IMR-90 (cell line): ENCODE measurements at regions not wholly inside any gene's neighbourhood (a gene's known extent, or its start where the extent isn't known, plus 50 kb on each side); places are given as distances from the start of the nearest gene placed in this dataset.

Experiments
- ATAC-seq: fragments of 200-7000 bp; cut with Tn5 transposase; 2 replicates; pipeline ENCODE4 v1.9.1; 2020; ENCODE audit warnings: low read depth, mild to moderate bottlenecking, moderate library complexity
- BruUV-seq: library from RNA; stranded (reverse); fragments of 400-500 nt; replicated peaks from 2 replicates; lab custom pipeline; 2021; lab: Mats Ljungman, UMichigan
- CTCF ChIA-PET: fragments of 300-600 bp; formaldehyde crosslinking; extraction: SDS; loops from one replicate; lab custom pipeline; 2021; ENCODE audit warnings: antibody characterized with exemption; lab: Yijun Ruan, JAX
- POLR2A ChIA-PET: fragments of 300-600 bp; sonication (Branson Sonifier 250); formaldehyde crosslinking; loops from one replicate; lab custom pipeline; 2022; ENCODE audit warnings: antibody characterized with exemption; ENCODE audit not compliant: unreplicated experiment; lab: Charles Lee
- DNase-seq: peaks from one replicate; pipeline ENCODE4 v3.0.0; 2013
- H2AFZ ChIP-seq: replicated peaks from 2 replicates; pipeline ENCODE3; 2013; ENCODE audit warnings: low read length, mild to moderate bottlenecking; ENCODE audit not compliant: poor library complexity
- H2AK5ac ChIP-seq: 2 replicates; pipeline ENCODE4 v1.6.1; 2013; ENCODE audit warnings: low read depth, low read length, inconsistent platforms
- H2AK9ac ChIP-seq: replicated peaks from 2 replicates; pipeline ENCODE3; 2013; ENCODE audit warnings: mild to moderate bottlenecking, low read depth, low read length, moderate library complexity; ENCODE audit not compliant: poor library complexity
- H2BK120ac ChIP-seq: 2 replicates; pipeline ENCODE4 v1.6.1; 2013; ENCODE audit warnings: low read depth, low read length, inconsistent platforms
- H2BK15ac ChIP-seq: 3 replicates; pipeline ENCODE4 v1.6.1; 2013; ENCODE audit warnings: low read depth, low read length, inconsistent platforms
- H2BK20ac ChIP-seq: 2 replicates; pipeline ENCODE4 v1.6.1; 2013; ENCODE audit warnings: low read depth, mild to moderate bottlenecking, inconsistent platforms, low read length, moderate library complexity
- H2BK5ac ChIP-seq: 2 replicates; pipeline ENCODE4 v1.6.1; 2013; ENCODE audit warnings: mild to moderate bottlenecking, low read depth, low read length, inconsistent platforms; ENCODE audit not compliant: poor library complexity, severe bottlenecking
- H3K14ac ChIP-seq: replicated peaks from 2 replicates; pipeline ENCODE4 v1.6.1; 2013; ENCODE audit warnings: low read depth, low read length, inconsistent platforms
- H3K18ac ChIP-seq: 2 replicates; pipeline ENCODE4 v1.6.1; 2013; ENCODE audit warnings: low read depth, low read length, control low read depth
- H3K23ac ChIP-seq: 2 replicates; pipeline ENCODE4 v1.6.1; 2013; ENCODE audit warnings: low read depth, low read length, inconsistent platforms
- H3K27ac ChIP-seq: 2 replicates; pipeline ENCODE4 v1.5.1; 2013; ENCODE audit warnings: mild to moderate bottlenecking, control low read depth, low read length; ENCODE audit not compliant: insufficient read depth
- H3K27me3 ChIP-seq: 2 replicates; pipeline ENCODE4 v1.6.1; 2013; ENCODE audit warnings: low read length; ENCODE audit not compliant: control insufficient read depth, insufficient read depth
- H3K36me3 ChIP-seq: 2 replicates; pipeline ENCODE4 v1.6.1; 2013; ENCODE audit warnings: low read length, mixed read lengths; ENCODE audit not compliant: control insufficient read depth, insufficient read depth
- H3K4ac ChIP-seq: 2 replicates; pipeline ENCODE4 v1.6.1; 2013; ENCODE audit warnings: low read depth, low read length, inconsistent platforms
- H3K4me1 ChIP-seq: 2 replicates; pipeline ENCODE4 v1.6.1; 2013; ENCODE audit warnings: low read length, mixed read lengths; ENCODE audit not compliant: control insufficient read depth, insufficient read depth
- H3K4me2 ChIP-seq: 2 replicates; pipeline ENCODE4 v1.6.1; 2013; ENCODE audit warnings: low read depth, mild to moderate bottlenecking, control low read depth, low read length, moderate library complexity
- H3K4me3 ChIP-seq: 2 replicates; pipeline ENCODE4 v1.5.1; 2013; ENCODE audit warnings: low read depth, mild to moderate bottlenecking, control low read depth, low read length, moderate library complexity; ENCODE audit not compliant: insufficient read depth
- H3K56ac ChIP-seq: 2 replicates; pipeline ENCODE4 v1.6.1; 2013; ENCODE audit warnings: low read length, inconsistent platforms; ENCODE audit not compliant: insufficient read depth; ENCODE audit errors: extremely low read depth
- H3K79me1 ChIP-seq, 2 experiments: 2 replicates each; pipeline ENCODE4 v1.6.1; 2013; ENCODE audit warnings: low read length in 2 of 2, inconsistent platforms in 1 of 2, low read depth in 1 of 2
- H3K9ac ChIP-seq: 2 replicates; pipeline ENCODE4 v1.6.1; 2013; ENCODE audit warnings: low read depth, low read length, control low read depth
- H3K9me1 ChIP-seq: 2 replicates; pipeline ENCODE4 v1.6.1; 2013; ENCODE audit warnings: low read length, inconsistent platforms; ENCODE audit not compliant: insufficient read depth
- H3K9me3 ChIP-seq: 2 replicates; pipeline ENCODE4 v1.6.1; 2013; ENCODE audit warnings: low read length; ENCODE audit not compliant: control insufficient read depth, insufficient read depth
- H4K20me1 ChIP-seq: 2 replicates; pipeline ENCODE4 v1.6.1; 2013; ENCODE audit warnings: low read length, inconsistent platforms; ENCODE audit not compliant: insufficient read depth
- H4K5ac ChIP-seq: 2 replicates; pipeline ENCODE4 v1.6.1; 2013; ENCODE audit warnings: mild to moderate bottlenecking, low read depth, low read length, control low read depth
- H4K8ac ChIP-seq, 2 experiments: 2 replicates each; pipeline ENCODE4 v1.6.1; 2013; ENCODE audit warnings: low read depth in 2 of 2, low read length in 2 of 2, control low read depth in 1 of 2, inconsistent platforms in 1 of 2
- H4K91ac ChIP-seq: 2 replicates; pipeline ENCODE4 v1.6.1; 2013; ENCODE audit warnings: low read depth, low read length, inconsistent platforms; ENCODE audit not compliant: insufficient read depth
- BHLHE40 ChIP-seq: fragments of 150-350 bp; IDR thresholded peaks from 2 replicates; pipeline ENCODE4 v1.6.1; 2016; ENCODE audit warnings: mild to moderate bottlenecking, low read depth, low read length
- CEBPB ChIP-seq: IDR thresholded peaks from 2 replicates; pipeline ENCODE4 v1.6.1; 2012; ENCODE audit warnings: low read depth, low read length, improper control_type of control experiment
- CHD1 ChIP-seq: IDR thresholded peaks from 2 replicates; pipeline ENCODE4 v1.6.1; 2012; ENCODE audit warnings: low read depth, low read length, improper control_type of control experiment
- FOS ChIP-seq: fragments of 150-350 bp; IDR thresholded peaks from 2 replicates; pipeline ENCODE4 v1.6.1; 2016; ENCODE audit warnings: low read depth, low read length
- MAFK ChIP-seq: IDR thresholded peaks from 2 replicates; pipeline ENCODE4 v1.6.1; 2012; ENCODE audit warnings: low read depth, low read length, improper control_type of control experiment
- MAZ ChIP-seq: IDR thresholded peaks from 2 replicates; pipeline ENCODE4 v1.6.1; 2012; ENCODE audit warnings: low read depth, mild to moderate bottlenecking, low read length, improper control_type of control experiment, moderate library complexity, borderline replicate concordance
- MXI1 ChIP-seq: IDR thresholded peaks from 2 replicates; pipeline ENCODE4 v1.6.1; 2012; ENCODE audit warnings: low read depth, mild to moderate bottlenecking, low read length, moderate library complexity, borderline replicate concordance
- NFE2L2 ChIP-seq: fragments of 150-350 bp; IDR thresholded peaks from 2 replicates; pipeline ENCODE4 v1.6.1; 2016; ENCODE audit warnings: low read depth, mild to moderate bottlenecking, low read length
- POLR2A ChIP-seq: IDR thresholded peaks from 2 replicates; pipeline ENCODE4 v1.6.1; 2012; ENCODE audit warnings: mild to moderate bottlenecking, low read depth, low read length
- RAD21 ChIP-seq: IDR thresholded peaks from 2 replicates; pipeline ENCODE4 v1.6.1; 2012; ENCODE audit warnings: low read length, improper control_type of control experiment
- RCOR1 ChIP-seq: IDR thresholded peaks from 2 replicates; pipeline ENCODE4 v1.6.1; 2012; ENCODE audit warnings: mild to moderate bottlenecking, low read length, improper control_type of control experiment; ENCODE audit not compliant: insufficient replicate concordance
- RFX5 ChIP-seq: IDR thresholded peaks from 2 replicates; pipeline ENCODE4 v1.8.0; 2012; ENCODE audit warnings: low read depth, mild to moderate bottlenecking, low read length, moderate library complexity
- SMC3 ChIP-seq: fragments of 150-350 bp; IDR thresholded peaks from 2 replicates; pipeline ENCODE4 v1.6.1; 2016; ENCODE audit warnings: low read depth, mild to moderate bottlenecking, antibody characterized with exemption, low read length, moderate library complexity
- USF2 ChIP-seq: fragments of 150-350 bp; IDR thresholded peaks from 2 replicates; pipeline ENCODE4 v1.6.1; 2017; ENCODE audit warnings: mild to moderate bottlenecking, antibody characterized with exemption, low read length, low read depth
- WGBS, 2 experiments: methylation state at CpG; one replicate each; pipeline versions ENCODE4 v1.1.5 to v1.1.7; 2013; ENCODE audit warnings: missing lambda C conversion rate in 2 of 2; ENCODE audit not compliant: insufficient read length in 1 of 2; ENCODE audit errors: extremely low coverage in 2 of 2; 5-methylcytosine and 5-hydroxymethylcytosine counted together
- dilution Hi-C: fragments of 300-500 bp; cut with HindIII; formaldehyde crosslinking; loops from one replicate; pipeline ENCODE4 v1.14.3; 2018; ENCODE audit warnings: low sequenced_read_pairs; ENCODE audit not compliant: unreplicated experiment
- in situ Hi-C: fragments of 300-500 bp; cut with MboI; formaldehyde crosslinking; loops from 3 replicates; pipeline ENCODE4 v1.14.3; 2019; ENCODE audit warnings: low sequenced_read_pairs, inconsistent platforms, mixed read lengths
- intact Hi-C: fragments of 100-400 bp; cut with micrococcal nuclease; formaldehyde crosslinking; loops from 2 replicates; pipeline ENCODE4 v1.10.0; 2022
- TF ChIP-seq, protein P1 (sequence below): fragments of 150-350 bp; IDR thresholded peaks from 2 replicates; pipeline ENCODE4 v1.6.1; 2016; ENCODE audit warnings: low read depth, mild to moderate bottlenecking, low read length, moderate library complexity, borderline replicate concordance
- TF ChIP-seq, protein P2 (sequence below): conservative IDR thresholded peaks from 2 replicates; pipeline ENCODE4 v1.5.1; 2012; ENCODE audit warnings: mild to moderate bottlenecking, low read depth, low read length, improper control_type of control experiment

DNA sequence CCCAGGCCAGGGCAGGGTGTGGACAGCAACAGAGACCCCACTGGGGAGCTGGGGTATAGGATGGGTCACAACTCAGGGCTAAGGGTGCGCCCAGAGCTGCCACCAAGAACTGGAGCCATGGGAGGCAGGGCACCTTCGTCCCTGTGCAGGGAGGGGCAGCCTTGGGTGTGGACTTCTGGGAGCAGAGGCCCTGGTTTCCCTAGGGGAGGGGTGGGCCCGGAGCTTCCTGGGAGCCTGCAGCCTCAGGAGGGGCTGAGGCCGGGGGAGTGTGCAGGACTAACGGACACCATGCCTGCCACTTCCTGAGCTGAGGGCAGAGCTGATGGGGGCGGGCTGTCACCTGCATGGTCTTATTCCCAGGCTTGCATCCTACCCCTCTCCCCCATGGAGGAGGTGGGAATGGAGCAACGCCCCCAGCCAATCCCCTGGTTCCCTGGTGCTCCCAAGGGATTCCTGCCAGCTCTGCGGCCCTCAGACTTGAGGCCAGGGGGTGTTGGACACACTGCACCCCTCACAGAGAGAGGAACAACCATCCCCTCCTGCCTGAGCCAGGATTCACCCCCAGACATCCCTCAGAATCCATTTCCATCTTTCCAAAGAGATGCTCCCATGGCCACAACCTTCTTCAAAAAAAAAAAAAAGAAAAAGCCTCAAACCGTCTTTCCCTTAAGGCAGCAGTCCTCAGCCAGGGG, 225.7 kb downstream of the CTTN start:
- CTCF ChIA-PET: no interaction called here
- 20% methylated on average over 1 of the region's 9 CpGs; no CpG with 5 or more reads in 1 of the 2 experiments for WGBS, 2 experiments
- Histone ChIP-seq H2AK5ac (no peak overlapping the region), H3K56ac (no peak overlapping the region), H3K4me2 (no peak overlapping the region), H3K27ac (no peak overlapping the region), H2AK9ac (no peak overlapping the region), H3K9me1 (no peaks in the 10 kb centered on the region), H3K4me3 (no peak overlapping the region), H3K9ac (no peak overlapping the region), H3K27me3 (peaks cover 5% of the 10 kb centered on the region), H3K9me3 (peaks cover 9% of the 10 kb centered on the region), H3K36me3 (no peaks in the 10 kb centered on the region), H2BK15ac (no peak overlapping the region), H2BK120ac (no peak overlapping the region), H4K8ac (no peak overlapping the region), H4K91ac (no peak overlapping the region), H4K20me1 (peaks cover 3% of the 10 kb centered on the region; the same call in 1 of the 2 replicates), H2BK5ac (no peak overlapping the region), H2BK20ac (no peak overlapping the region), H3K18ac (no peak overlapping the region), H4K5ac (no peak overlapping the region), H3K4me1 (no peaks in the 10 kb centered on the region), H2AFZ (no peak overlapping the region), H3K79me1 (no peaks in the 10 kb centered on the region), H3K23ac (no peak overlapping the region), H3K4ac (no peak overlapping the region), H3K14ac (no peak overlapping the region)
- ATAC-seq: no peak
- in situ Hi-C loops: no loop called here
- no TSS peak for BruUV-seq
- TF ChIP-seq MXI1 (no peak), BHLHE40 (no peak), MAFK (no peak), CHD1 (no peak), SMC3 (no peak), CEBPB (no peak), NFE2L2 (no peak), USF2 (no peak), MAZ (no peak), POLR2A (no peak), RFX5 (no peak), RCOR1 (no peak), RAD21 (no peak), FOS (no peak)
- TF ChIP-seq, protein P1, sequence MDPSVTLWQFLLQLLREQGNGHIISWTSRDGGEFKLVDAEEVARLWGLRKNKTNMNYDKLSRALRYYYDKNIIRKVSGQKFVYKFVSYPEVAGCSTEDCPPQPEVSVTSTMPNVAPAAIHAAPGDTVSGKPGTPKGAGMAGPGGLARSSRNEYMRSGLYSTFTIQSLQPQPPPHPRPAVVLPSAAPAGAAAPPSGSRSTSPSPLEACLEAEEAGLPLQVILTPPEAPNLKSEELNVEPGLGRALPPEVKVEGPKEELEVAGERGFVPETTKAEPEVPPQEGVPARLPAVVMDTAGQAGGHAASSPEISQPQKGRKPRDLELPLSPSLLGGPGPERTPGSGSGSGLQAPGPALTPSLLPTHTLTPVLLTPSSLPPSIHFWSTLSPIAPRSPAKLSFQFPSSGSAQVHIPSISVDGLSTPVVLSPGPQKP: no peak
- TF ChIP-seq, protein P2, sequence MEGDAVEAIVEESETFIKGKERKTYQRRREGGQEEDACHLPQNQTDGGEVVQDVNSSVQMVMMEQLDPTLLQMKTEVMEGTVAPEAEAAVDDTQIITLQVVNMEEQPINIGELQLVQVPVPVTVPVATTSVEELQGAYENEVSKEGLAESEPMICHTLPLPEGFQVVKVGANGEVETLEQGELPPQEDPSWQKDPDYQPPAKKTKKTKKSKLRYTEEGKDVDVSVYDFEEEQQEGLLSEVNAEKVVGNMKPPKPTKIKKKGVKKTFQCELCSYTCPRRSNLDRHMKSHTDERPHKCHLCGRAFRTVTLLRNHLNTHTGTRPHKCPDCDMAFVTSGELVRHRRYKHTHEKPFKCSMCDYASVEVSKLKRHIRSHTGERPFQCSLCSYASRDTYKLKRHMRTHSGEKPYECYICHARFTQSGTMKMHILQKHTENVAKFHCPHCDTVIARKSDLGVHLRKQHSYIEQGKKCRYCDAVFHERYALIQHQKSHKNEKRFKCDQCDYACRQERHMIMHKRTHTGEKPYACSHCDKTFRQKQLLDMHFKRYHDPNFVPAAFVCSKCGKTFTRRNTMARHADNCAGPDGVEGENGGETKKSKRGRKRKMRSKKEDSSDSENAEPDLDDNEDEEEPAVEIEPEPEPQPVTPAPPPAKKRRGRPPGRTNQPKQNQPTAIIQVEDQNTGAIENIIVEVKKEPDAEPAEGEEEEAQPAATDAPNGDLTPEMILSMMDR: no peak
- intact Hi-C loops: no loop called here
- POLR2A ChIA-PET: no interaction called here
- DNase-seq: no peak
- dilution Hi-C loops: no loop called here
